HG03159 (cell line): ENCODE measurements at regions not wholly inside any gene's neighbourhood (a gene's known extent, or its start where the extent isn't known, plus 50 kb on each side); places are given as distances from the start of the nearest gene placed in this dataset.

Source experiments
- ATAC-seq: cut with Tn5 transposase; IDR thresholded peaks from one replicate; pipeline ENCODE4 v1.9.1; 2021; ENCODE audit warnings: mild to moderate bottlenecking, moderate library complexity; ENCODE audit not compliant: unreplicated experiment

- no peak for ATAC-seq
Observed at GRCh38 chr3:110181226-110181625, 843.9 kb upstream of the DPPA4 start.

- ATAC-seq, result no peak
Observed at GRCh38 chr3:110184536-110184935, 847.2 kb upstream of the DPPA4 start.

GRCh38 chr3:110193074-110193473, 855.7 kb upstream of the DPPA4 start:
- no peak for ATAC-seq

- ATAC-seq, result no peak
Observed at GRCh38 chr3:110198717-110199587, 861.6 kb upstream of the DPPA4 start.

- no peak for ATAC-seq
Observed at GRCh38 chr3:110199588-110199943, 862.2 kb upstream of the DPPA4 start.

GRCh38 chr3:110210086-110210660, 861.4 kb upstream of the NECTIN3 start:
- no peak for ATAC-seq

- no peak for ATAC-seq
Observed at GRCh38 chr3:110226645-110227044, 845.0 kb upstream of the NECTIN3 start.

- ATAC-seq, result no peak
Observed at GRCh38 chr3:110227991-110228390, 843.6 kb upstream of the NECTIN3 start.

- ATAC-seq, result no peak
Observed at GRCh38 chr3:110234831-110235230, 836.8 kb upstream of the NECTIN3 start.

- ATAC-seq, result no peak
Observed at GRCh38 chr3:110236976-110237610, 834.5 kb upstream of the NECTIN3 start.

- ATAC-seq, result no peak
Observed at GRCh38 chr3:110243081-110243480, 828.5 kb upstream of the NECTIN3 start.

- no peak for ATAC-seq
Observed at GRCh38 chr3:110246796-110247376, 824.7 kb upstream of the NECTIN3 start.

- no peak for ATAC-seq
Observed at GRCh38 chr3:110248666-110249065, 823.0 kb upstream of the NECTIN3 start.

GRCh38 chr3:110253794-110254193, 817.8 kb upstream of the NECTIN3 start:
- no peak for ATAC-seq

GRCh38 chr3:110254591-110254990, 817.0 kb upstream of the NECTIN3 start:
- ATAC-seq, result no peak

GRCh38 chr3:110261141-110261540, 810.5 kb upstream of the NECTIN3 start:
- no peak for ATAC-seq

GRCh38 chr3:110262896-110263295, 808.7 kb upstream of the NECTIN3 start:
- ATAC-seq, result no peak

GRCh38 chr3:110265302-110265701, 806.3 kb upstream of the NECTIN3 start:
- no peak for ATAC-seq

GRCh38 chr3:110267304-110267845, 804.2 kb upstream of the NECTIN3 start:
- no peak for ATAC-seq

- no peak for ATAC-seq
Observed at GRCh38 chr3:110272525-110272924, 799.1 kb upstream of the NECTIN3 start.

GRCh38 chr3:110291886-110292501, 779.6 kb upstream of the NECTIN3 start:
- no peak for ATAC-seq
